Neural cell (in vitro differentiated cells): ENCODE measurements at regions not wholly inside any gene's neighbourhood (a gene's known extent, or its start where the extent isn't known, plus 50 kb on each side); places are given as distances from the start of the nearest gene placed in this dataset.

Experiments
- H2AFZ ChIP-seq: fragments of 200-600, 300-800 bp; sonication (generic), shearing (Covaris generic); 2 replicates; pipeline ENCODE4 v1.6.0; 2014; ENCODE audit warnings: low read depth, mild to moderate bottlenecking, antibody characterized with exemption, low read length, moderate library complexity
- H3F3A ChIP-seq: fragments of 200-600 bp; shearing (Covaris generic); 2 replicates; pipeline ENCODE4 v1.6.1; 2016; ENCODE audit warnings: mild to moderate bottlenecking, moderate library complexity, mixed read lengths, antibody characterized with exemption, low read length; ENCODE audit not compliant: insufficient read depth, poor library complexity, severe bottlenecking
- H3K27ac ChIP-seq: fragments of 200-600, 300-800 bp; sonication (generic), shearing (Covaris generic); 2 replicates; pipeline ENCODE4 v1.5.1; 2014; ENCODE audit warnings: mild to moderate bottlenecking, low read length, moderate library complexity
- H3K27me3 ChIP-seq: fragments of 300-800, 200-600 bp; sonication (generic), shearing (Covaris generic); 2 replicates; pipeline ENCODE4 v1.6.0; 2014; ENCODE audit warnings: mild to moderate bottlenecking, low read depth, low read length, moderate library complexity; ENCODE audit not compliant: insufficient read depth
- H3K36me3 ChIP-seq: fragments of 300-800, 200-600 bp; sonication (generic), shearing (Covaris generic); 2 replicates; pipeline ENCODE4 v1.5.1; 2014; ENCODE audit warnings: mild to moderate bottlenecking, antibody characterized with exemption, low read length, moderate library complexity; ENCODE audit not compliant: insufficient read depth
- H3K4me2 ChIP-seq: fragments of 300-800, 200-600 bp; sonication (generic), shearing (Covaris generic); 2 replicates; pipeline ENCODE4 v1.6.0; 2014; ENCODE audit warnings: mild to moderate bottlenecking, low read length
- H3K4me3 ChIP-seq: fragments of 300-800, 200-600 bp; sonication (generic), shearing (Covaris generic); 2 replicates; pipeline ENCODE4 v1.5.1; 2014; ENCODE audit warnings: mild to moderate bottlenecking, low read length, moderate library complexity
- H3K79me2 ChIP-seq: fragments of 200-600 bp; shearing (Covaris generic); replicated peaks from 2 replicates; pipeline ENCODE4 v1.6.0; 2014; ENCODE audit warnings: mild to moderate bottlenecking, low read length, moderate library complexity; ENCODE audit not compliant: insufficient read depth
- H3K9ac ChIP-seq: fragments of 300-800, 200-600 bp; sonication (generic), shearing (Covaris generic); 2 replicates; pipeline ENCODE4 v1.6.1; 2016; ENCODE audit warnings: mild to moderate bottlenecking, low read length, mixed read lengths
- H3K9me2 ChIP-seq: fragments of 200-600 bp; shearing (Covaris generic); 2 replicates; pipeline ENCODE4 v1.6.1; 2016; ENCODE audit warnings: mild to moderate bottlenecking, low read length, mixed read lengths; ENCODE audit not compliant: insufficient read depth
- H3K9me3 ChIP-seq: fragments of 200-600, 300-800 bp; sonication (generic), shearing (Covaris generic); 2 replicates; pipeline ENCODE4 v1.6.1; 2016; ENCODE audit warnings: mild to moderate bottlenecking, mixed run types, low read length, moderate library complexity, mixed read lengths
- H4K20me1 ChIP-seq: fragments of 200-600 bp; shearing (Covaris generic); 2 replicates; pipeline ENCODE4 v1.6.1; 2016; ENCODE audit warnings: mild to moderate bottlenecking, mixed run types; ENCODE audit not compliant: insufficient read depth
- CTCF ChIP-seq: fragments of 450-650 bp; IDR thresholded peaks from 2 replicates; pipeline ENCODE4 v1.5.1; 2014; ENCODE audit warnings: antibody characterized with exemption, mild to moderate bottlenecking, moderate library complexity; ENCODE audit not compliant: poor library complexity, severe bottlenecking
- EP300 ChIP-seq: fragments of 450-650 bp; conservative IDR thresholded peaks from 2 replicates; pipeline ENCODE4 v1.6.1; 2014; ENCODE audit warnings: antibody characterized with exemption, mild to moderate bottlenecking, moderate library complexity; ENCODE audit not compliant: poor library complexity, severe bottlenecking
- EZH2 ChIP-seq: fragments of 200-600, 300-800 bp; shearing (Covaris generic), sonication (generic); IDR thresholded peaks from 2 replicates; pipeline ENCODE4 v1.6.1; 2014; ENCODE audit warnings: antibody characterized with exemption, low read length, borderline replicate concordance, mild to moderate bottlenecking; ENCODE audit not compliant: insufficient read depth, poor library complexity, severe bottlenecking
- MXI1 ChIP-seq: fragments of 450-650 bp; conservative IDR thresholded peaks from 2 replicates; pipeline ENCODE4 v1.6.1; 2014; ENCODE audit warnings: antibody characterized with exemption, mild to moderate bottlenecking; ENCODE audit not compliant: poor library complexity, severe bottlenecking
- POLR2AphosphoS5 ChIP-seq: IDR thresholded peaks from 2 replicates; pipeline ENCODE4 v1.6.1; 2012
- RAD21 ChIP-seq: fragments of 450-650 bp; conservative IDR thresholded peaks from 2 replicates; pipeline ENCODE4 v1.6.1; 2014; ENCODE audit warnings: antibody characterized with exemption, mild to moderate bottlenecking, moderate library complexity
- REST ChIP-seq: IDR thresholded peaks from 2 replicates; pipeline ENCODE4 v1.6.1; 2012; ENCODE audit warnings: borderline replicate concordance
- SMC3 ChIP-seq: fragments of 450-650 bp; conservative IDR thresholded peaks from 2 replicates; pipeline ENCODE4 v1.6.1; 2014; ENCODE audit warnings: antibody characterized with exemption, mild to moderate bottlenecking, moderate library complexity; ENCODE audit not compliant: poor library complexity
- TAF1 ChIP-seq: IDR thresholded peaks from 2 replicates; pipeline ENCODE4 v1.6.1; 2012; ENCODE audit warnings: low read depth

GRCh38 chr6:128657181-128657580, 136.8 kb upstream of the PTPRK start:
- Histone ChIP-seq H3K9me2 (no peaks in the 10 kb centered on the region), H3K9ac (no peak overlapping the region), H4K20me1 (no peaks in the 10 kb centered on the region), H3K4me3 (no peak overlapping the region), H3F3A (no peaks in the 10 kb centered on the region), H3K27me3 (no peaks in the 10 kb centered on the region), H3K9me3 (no peaks in the 10 kb centered on the region), H3K79me2 (no peaks in the 10 kb centered on the region), H3K36me3 (no peaks in the 10 kb centered on the region), H3K4me2 (no peak overlapping the region), H3K27ac (no peak overlapping the region), H2AFZ (no peak overlapping the region)
- TF ChIP-seq POLR2AphosphoS5 (no peak), REST (no peak), EZH2 (no peak), CTCF (no peak), SMC3 (no peak), MXI1 (no peak), EP300 (no peak), RAD21 (no peak), TAF1 (no peak)

- Histone ChIP-seq H3K27ac (no peak overlapping the region), H3K9me3 (no peaks in the 10 kb centered on the region), H3K4me3 (no peak overlapping the region), H2AFZ (no peak overlapping the region), H3K9ac (no peak overlapping the region), H3K36me3 (no peaks in the 10 kb centered on the region), H3K27me3 (no peaks in the 10 kb centered on the region), H4K20me1 (no peaks in the 10 kb centered on the region), H3K9me2 (no peaks in the 10 kb centered on the region), H3F3A (no peaks in the 10 kb centered on the region), H3K79me2 (no peaks in the 10 kb centered on the region), H3K4me2 (no peak overlapping the region)
- TF ChIP-seq EP300 = no peak
- TF ChIP-seq SMC3 = no peak
- no peak for TF ChIP-seq RAD21
- no peak for TF ChIP-seq REST
- no peak for TF ChIP-seq POLR2AphosphoS5
- no peak for TF ChIP-seq TAF1
- no peak for TF ChIP-seq EZH2
- TF ChIP-seq MXI1 = no peak
- no peak for TF ChIP-seq CTCF
Observed at GRCh38 chr6:128655978-128656498, 135.6 kb upstream of the PTPRK start.
